Stimulated activated CD8-positive, alpha-beta memory T cell treated with anti-CD3 and anti-CD28 coated beads, Interleukin-4, amount 100 ng/mL, for 1 hour (primary cell): ENCODE measurements at regions not wholly inside any gene's neighbourhood (a gene's known extent, or its start where the extent isn't known, plus 50 kb on each side); places are given as distances from the start of the nearest gene placed in this dataset.

Source experiments
- DNase-seq, 2 donors: peaks; one replicate each; pipeline ENCODE4 v3.0.0-alpha.2; 2020; ENCODE audit warnings: low read depth in 2 of 2, low spot score in 1 of 2

DNA sequence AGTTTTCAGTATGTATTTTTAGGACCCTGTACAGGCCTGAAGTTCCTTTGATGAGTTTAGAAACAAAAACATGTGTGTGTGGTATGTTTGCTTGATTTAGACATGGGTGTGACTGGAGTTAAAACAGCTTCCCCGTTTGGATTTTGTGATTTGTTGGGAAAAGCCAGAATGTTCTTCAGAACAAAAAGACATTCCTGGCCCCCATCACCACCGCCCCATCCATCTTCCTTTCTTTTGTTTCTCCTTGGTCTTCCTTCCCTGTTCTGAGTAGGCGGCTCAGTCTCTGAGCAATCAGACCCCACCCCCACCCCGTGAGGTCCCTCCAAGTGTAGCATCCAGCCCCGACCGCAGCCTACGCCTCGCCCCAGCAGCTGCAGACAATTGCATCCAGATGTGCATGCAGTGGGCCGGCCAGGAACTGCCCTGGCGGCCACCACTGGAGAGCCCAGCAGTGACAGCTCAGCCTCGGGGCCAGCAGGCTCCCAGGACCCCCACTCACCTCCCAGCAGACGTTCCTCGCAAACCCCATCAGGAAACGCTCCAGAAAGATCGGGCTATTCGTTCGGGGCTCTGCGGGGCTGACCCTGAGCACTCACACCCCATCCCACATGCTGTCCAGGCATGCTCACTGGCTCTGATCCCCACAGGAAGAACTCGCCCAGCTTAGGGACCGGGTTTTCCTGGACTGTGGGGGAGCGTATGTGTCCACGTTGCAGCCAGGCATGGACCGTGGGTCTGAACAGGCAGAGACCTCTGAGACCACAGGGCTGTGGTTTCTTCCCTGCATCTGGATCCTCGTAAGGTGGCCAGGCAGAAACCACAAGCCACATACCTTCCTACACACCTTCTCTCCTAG, 99.8 kb upstream of the CDH5 start:
- no peak for DNase-seq

DNA sequence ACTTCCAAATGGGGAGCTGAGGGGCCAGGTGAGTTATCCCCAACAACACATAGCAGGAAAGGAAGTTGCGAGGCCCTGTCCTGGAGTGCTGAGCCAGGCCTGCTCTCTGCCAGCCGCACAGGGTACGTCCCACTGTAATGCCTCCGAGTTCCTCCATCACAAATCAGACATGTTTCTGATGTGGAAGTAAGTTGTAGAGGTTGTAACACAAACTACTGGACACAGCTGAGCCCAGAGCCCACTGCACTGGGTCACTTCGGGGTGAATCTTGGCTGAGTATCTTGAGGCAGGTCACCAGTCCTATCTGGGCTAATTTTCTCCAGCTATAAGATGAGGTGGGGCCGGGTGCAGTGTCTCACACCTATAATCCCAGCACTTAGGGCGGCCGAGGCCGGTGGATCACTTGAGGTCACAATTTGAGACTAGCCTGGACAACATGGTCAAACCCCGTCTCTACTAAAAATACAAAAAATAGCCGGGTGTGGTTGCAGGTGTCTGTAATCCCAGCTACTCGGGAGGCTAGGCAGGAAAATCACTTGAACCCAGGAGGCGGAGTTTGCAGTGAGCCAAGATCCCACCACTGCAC, 100.8 kb upstream of the CDH5 start:
- DNase-seq, result no peak

DNA sequence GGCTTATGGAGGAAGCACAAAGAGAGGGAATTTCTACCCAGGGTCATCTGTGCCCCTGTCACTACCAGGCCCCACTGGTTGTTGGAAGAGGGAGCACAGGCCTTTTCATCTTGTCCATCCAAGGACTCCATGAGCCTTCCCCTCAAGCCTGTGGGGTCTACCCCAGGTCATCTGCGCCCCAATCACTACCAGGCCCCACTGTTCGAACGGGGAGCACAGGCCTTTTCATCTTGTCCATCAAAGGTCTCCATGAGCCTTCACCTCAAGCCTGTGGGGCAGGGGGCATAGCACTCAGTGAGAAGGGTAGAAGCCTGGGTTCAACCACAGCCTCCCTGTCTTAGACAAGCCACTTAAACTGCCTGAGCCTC, 101.5 kb upstream of the CDH5 start:
- DNase-seq, result no peak

DNA sequence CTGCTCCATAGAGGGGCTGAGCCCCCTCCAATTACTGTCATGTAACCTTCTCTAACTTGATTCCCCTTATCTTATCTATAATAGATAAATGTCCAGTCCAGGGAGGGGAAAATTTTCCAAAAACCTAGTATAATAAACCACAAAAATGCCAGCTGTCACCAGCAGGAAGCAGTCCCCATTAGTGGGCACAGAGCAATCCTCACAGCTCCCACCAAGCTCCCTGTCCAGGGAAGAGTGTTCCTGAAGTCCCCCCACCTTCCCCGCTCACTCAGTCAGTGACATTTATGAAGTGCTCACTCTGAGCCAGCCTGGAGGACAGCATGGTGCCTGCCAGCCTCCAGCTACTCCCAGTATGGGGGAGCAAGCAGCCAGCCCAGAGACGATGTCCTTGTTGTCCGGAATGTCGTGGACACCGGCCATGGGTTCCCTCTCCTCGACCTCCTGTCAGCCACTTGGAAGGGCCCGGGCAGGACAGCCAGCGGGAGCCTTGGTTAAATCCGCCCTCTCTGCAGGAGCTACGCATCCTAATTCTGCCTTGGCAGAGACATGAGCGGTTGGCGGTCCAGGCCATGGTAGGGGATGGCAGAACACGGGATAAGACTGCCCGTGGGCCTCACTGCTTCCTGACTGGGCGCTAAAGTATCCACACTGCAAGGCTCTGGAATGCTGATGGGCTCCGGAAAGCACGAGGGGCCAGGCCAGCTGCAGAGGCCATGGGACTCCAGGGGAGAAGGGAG, 102.0 kb upstream of the CDH5 start:
- no peak for DNase-seq

DNA sequence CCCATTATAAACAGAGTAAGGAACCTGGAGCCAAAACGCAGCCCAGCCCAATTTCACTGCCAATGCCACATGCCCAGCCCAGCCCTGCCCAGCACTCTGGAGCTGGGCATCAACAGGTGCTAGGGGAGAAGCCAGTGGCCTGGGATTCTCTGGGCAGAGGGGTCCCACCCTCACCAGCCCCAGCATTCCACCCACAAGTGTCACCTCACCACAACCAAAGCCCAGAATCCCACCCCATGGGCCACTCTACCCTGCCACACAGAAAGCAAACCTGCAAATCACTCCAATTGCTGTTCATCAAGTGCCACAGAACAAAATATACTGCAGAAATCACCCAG, 102.5 kb upstream of the CDH5 start:
- DNase-seq, result no peak

DNA sequence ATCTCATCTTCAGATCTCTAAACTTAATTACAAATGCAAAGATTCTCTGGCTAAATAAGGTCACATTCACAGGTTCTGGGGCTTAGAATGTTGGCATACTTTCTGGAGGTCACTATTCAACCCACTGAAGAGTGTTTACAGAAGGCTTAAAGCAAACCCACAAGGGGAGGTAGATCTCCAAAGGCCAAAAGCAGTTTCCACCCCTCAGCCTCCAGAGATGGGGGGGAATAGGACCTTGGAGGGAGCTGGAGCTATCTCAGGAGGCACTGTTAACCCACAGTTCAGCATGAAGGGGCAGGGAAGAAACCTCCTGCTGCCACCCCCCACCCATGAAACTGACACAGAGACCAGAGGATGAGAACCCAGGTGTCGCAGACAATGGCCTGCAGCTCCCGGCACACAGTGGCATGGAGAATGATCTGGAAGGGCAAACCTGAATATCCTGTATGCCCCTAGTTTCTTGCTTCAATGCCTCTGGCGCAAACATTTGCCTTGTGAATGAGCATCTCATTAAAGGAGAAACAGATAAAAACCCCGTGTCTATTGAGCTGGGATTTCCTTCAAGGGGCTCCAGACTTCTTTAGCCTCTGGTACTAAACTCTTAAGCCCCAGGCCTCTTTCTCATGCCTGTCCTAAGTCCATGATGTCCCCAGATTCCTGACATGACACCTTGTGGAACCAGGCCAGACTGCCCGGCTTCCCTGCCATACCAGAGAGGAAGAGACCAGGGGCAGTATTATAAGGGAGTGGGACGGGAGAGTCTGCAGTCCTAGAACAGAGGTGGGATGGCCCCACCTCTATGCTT, 103.1 kb upstream of the CDH5 start:
- DNase-seq, result no peak

DNA sequence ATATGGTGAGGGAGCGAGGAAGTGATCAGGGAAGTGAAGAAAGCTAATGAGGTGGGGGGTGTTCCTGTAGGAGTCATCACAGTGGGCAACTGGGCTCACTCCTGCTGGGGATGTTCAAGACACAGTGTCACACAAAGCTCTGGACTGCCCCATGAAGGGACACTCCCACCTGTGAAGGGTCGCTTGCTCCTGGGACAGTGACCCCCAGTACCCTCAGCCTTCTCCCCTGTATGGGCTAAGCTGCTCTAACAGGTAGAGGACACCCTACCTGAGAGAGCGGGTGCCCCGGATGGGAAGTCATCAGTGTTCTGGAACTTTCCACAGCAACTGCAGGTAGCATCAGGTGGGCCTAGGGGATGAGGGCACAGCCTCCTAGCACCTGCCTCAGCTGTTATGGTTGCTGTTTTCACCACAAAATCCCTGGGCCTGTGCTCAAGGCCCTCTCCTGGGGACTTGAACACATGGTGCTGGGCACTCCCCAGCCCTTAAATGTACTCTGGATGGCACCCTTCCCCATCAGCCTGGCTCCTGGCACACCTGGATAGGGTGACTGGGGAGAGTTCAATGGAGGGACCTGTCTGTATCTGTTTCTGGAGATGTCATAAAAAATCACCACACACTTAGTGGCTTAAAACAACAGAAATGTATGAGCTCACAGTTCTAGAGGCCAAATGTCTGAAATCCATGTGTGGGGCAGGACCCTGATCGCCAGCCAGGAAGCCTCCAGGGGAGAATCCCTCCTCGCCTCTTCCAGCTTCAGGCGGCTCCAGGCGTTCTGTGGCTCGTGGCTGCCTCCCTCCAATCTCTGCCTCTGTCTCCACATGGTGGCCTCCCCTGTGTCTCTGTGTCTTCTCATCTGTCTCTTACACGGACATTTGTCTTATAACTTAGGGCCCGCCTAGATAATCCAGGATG, 104.0 kb upstream of the CDH5 start:
- DNase-seq, result no peak

DNA sequence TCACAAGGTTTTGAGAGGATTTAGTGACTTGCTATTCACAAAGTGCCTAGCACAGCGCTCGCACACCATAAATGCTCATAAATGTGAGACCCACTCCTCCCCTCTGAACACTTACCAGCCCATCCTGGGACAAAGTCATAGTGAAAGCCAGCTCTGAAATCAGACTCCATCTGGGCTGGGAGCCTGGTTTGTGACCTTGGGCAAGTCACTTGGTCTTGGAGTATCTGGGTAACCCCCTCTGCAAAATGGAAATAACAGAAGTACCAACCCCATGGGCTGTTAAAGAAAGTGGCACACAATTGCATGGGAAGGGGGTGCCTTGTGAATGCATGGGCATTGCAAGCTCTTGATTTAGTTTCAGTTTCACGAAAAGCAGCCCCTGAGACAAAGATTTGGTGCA, 104.7 kb upstream of the CDH5 start:
- no peak for DNase-seq

DNA sequence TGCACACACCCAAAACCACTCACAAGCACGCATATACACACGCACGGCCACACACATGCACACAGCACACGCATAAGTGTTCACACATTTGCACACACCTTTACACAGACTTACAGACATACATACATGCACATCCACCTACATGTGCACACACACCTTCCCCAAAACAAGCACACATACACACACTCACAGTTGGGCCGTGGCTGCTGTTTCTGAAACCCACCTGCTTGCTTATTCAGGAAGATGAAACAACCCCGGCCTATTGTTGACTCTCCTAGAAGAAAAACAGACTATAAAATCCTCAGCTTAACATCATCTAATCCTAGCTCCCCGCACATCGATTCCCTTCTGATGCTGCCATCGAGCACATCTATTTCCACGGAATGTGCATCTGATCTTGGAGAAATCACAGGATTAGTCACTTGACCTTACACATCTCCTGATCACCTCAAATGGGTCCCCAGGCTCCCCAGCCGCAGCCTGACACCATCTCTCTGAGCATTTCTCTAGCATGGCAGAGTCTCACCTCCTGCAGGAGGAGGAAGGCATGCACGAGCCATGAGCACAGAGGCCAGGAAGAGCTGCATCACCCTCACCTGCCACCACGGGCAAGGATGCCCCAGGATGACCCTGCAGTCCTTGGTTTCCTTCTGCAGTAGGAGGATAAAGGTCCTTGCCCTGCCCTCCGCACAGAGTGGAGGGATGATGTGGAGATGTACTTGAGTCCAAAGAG, 105.8 kb upstream of the CDH5 start:
- DNase-seq, result no peak

DNA sequence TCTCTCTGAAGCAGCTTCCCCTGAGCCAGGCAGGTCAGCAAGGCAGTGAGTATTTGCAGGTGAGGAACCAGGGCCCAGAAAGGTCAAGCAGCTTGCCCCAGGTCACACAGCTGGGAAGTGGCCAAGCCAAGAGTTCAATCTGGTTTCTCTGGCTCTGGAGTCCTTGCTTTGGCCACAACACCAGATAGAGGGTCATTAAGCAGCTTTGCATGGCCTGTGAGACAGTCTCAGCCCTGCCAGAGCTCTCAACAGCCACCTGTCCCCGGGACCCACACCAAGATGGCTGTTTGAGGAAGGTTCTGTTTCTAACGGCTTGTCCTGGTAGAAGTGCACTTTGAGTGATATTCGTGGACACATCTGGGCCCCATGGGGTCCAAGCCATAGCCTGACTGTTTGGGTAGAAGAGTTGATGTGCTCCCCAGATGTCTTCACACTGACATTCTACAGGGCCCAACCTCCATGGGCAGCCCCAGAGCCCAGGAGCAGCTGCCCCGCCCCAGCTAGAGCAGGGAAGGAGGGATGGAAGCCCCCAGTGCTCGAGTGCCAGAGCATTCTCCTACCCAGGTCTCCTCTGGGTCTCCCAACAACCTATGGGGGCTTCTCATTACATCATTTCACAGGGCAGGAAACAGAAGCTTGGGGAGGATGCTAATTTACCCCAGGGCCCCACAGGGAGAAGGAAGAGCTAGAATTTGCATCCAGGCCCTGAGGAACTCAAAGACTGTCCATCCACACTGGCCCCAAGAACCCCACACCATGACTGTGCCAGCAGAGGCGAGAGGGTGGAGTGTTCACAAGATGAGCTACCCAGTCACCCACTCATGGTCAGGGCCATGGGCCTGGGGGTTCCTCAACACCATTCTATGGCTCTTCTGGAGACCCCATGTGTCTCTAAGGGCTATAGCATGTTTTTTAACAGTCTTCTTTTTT, 107.3 kb upstream of the CDH5 start:
- no peak for DNase-seq

DNA sequence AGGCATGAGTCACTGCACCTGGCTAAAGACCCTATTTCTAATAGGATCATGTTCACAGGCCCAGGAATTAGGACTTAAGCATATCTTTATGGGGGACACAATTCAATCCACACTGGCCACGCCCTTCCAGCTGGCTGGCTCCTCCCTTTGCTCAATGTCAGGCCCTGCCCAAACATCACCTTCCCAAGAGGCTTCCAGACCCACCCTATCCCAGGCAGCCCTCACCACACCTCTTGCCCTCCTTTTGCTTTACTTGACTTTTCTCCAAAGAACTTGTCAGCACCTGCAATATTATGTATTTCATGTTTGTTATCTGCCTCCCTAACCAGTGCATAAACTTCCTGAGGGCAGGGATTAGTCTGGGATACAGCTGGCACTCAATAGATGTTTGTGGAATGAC, 109.6 kb upstream of the CDH5 start:
- no peak for DNase-seq

DNA sequence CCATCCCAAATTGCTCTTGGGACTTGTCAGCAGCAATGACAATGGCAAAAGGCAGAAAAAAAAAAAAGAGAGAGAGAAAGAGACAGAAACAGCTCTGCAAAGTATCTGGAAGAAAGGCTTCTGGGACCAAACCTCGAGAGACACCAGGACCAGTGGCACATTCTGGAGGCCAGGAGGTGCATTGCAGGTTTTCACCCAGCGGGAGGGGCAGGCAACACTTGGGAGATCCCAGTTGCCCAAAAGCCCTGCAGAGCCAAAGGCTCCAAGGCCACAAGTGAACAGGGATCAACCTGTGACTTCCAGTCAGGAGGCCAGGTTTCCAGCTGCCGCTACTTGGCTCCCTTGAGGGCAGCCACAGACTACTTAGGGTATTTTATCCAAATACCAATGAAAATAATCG, 110.8 kb upstream of the CDH5 start:
- DNase-seq, result no peak

DNA sequence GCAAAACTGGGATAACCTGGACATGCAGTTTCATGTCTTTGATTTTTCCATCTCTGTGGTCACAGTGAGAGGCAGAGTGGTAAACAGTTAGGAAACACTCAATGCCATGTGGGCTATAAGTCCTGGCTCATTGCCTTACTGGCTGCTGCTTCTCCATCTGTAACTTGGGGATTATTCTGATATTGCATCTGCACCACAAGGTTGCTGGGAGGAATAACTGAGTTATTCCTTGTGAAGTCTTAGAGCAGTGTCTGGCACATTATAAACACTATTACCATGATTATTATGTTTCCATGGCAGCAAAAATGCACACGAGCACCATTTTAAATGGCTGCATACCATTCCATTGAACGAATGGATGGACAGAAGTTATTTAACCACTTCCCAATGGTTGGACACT, 111.7 kb upstream of the CDH5 start:
- no peak for DNase-seq

DNA sequence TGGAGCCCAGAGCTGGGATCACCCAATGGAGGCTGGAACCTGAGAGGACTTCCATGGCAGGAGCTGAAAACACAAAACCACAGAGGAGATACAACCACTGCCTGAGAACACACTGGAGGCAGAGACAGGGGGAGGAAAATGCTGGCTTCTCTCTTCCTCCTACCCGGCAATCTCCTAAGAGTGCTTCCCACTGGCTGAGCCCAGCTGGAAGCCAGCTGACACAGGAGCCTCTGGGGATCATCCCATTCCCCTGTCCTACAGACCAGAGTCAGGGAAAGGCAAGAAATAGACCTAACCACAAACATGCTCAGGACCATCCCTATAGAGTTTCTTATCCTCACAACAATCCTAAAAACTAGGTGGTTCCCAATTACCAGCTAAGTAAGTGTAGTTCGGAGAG, 112.4 kb upstream of the CDH5 start:
- DNase-seq, result no peak

DNA sequence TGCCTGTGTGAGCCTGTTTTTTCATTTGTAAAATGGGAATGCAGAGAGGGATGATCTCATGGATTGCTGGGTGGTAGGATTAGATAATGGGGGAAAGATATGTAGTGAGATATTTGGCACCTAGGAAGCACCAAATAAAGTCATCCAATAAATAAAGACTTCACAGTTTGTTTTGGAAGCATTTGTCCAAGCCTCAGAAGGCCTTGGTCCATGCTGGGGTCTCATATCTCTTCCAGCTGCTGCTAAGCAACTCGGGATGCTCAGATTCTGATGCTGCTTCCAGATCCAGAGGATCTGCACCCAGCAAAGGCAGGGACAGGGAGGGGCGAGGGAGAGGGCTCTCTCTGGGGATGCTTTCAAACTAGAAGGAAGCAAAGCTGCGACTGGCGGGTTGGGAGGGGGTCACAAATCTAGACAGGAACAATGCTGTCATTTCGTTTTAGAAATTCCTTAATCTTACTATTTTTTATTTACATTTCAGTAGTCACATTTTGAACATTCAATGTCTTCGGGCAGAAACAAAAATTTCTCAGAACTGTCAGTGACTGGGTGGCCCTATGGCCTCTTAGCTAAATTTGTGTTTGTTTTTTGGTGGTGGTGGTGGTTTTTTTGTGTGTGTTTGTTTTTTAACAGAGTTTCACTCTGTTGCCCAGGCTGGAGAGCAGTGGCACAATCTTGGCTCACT, 114.9 kb upstream of the CDH5 start:
- no peak for DNase-seq

DNA sequence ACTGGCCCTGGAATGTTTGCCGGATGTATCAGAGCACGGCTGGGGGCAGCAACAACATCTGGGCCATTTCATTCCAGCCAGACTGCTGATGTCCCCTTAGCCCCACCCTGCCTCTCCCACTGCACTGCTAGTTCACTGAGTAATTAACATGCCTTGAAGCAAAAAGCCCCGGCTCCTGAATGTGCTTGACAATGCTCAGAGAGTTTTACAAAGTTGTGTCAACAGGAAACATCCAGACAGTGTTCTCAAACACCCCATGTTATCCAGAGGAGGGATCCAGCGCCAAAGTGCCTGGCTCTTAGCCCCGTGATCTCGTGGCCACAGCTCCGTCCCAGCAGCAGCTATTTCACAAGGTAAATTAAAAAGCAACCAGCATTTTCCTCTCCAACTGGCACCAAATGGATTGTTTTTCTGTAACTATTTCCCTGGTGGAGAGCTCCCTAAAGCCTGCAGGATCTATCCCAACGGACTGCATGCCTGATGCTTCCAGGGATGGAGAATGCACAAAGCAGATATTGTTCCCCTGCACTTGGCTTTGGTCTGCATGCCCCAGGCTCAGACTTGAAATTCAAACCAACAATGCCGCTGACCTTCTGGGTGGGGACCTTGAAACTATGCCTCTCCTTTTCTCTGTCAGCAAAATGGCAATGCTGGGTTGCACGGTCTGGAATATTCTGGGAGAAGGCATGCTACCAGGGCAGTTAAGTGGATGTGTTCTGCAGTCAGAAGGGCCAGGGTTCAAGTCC, 115.6 kb upstream of the CDH5 start:
- DNase-seq, result no peak
